Mesendoderm (in vitro differentiated cells): ENCODE measurements at regions not wholly inside any gene's neighbourhood (a gene's known extent, or its start where the extent isn't known, plus 50 kb on each side); places are given as distances from the start of the nearest gene placed in this dataset.

ENCODE experiments used
- DNase-seq: peaks from one replicate; pipeline ENCODE4 v3.0.0; 2013
- H2AK5ac ChIP-seq: 2 replicates; pipeline ENCODE4 v1.6.1; 2013; ENCODE audit warnings: low read length, inconsistent platforms
- H2BK120ac ChIP-seq: 2 replicates; pipeline ENCODE4 v1.6.1; 2013; ENCODE audit warnings: low read depth, mild to moderate bottlenecking, low read length, moderate library complexity, mixed read lengths
- H2BK15ac ChIP-seq: replicated peaks from 2 replicates; pipeline ENCODE4 v1.6.1; 2013; ENCODE audit warnings: low read depth, mild to moderate bottlenecking, moderate library complexity
- H2BK5ac ChIP-seq: 2 replicates; pipeline ENCODE4 v1.6.1; 2013; ENCODE audit warnings: low read length, inconsistent platforms
- H3K18ac ChIP-seq: 2 replicates; pipeline ENCODE4 v1.6.1; 2013; ENCODE audit warnings: mild to moderate bottlenecking, low read length, mixed read lengths
- H3K23ac ChIP-seq: one replicate; pipeline ENCODE4 v1.6.1; 2013; ENCODE audit warnings: low read length
- H3K27ac ChIP-seq: 2 replicates; pipeline ENCODE4 v1.5.1; 2013; ENCODE audit warnings: low read depth, mild to moderate bottlenecking, inconsistent platforms, low read length, moderate library complexity
- H3K27me3 ChIP-seq: 2 replicates; pipeline ENCODE4 v1.6.1; 2013; ENCODE audit warnings: low read length, control low read depth, mild to moderate bottlenecking, inconsistent platforms; ENCODE audit not compliant: insufficient read depth, poor library complexity
- H3K36me3 ChIP-seq: 2 replicates; pipeline ENCODE4 v1.6.1; 2013; ENCODE audit warnings: low read length, inconsistent platforms; ENCODE audit not compliant: control insufficient read depth, insufficient read depth
- H3K4ac ChIP-seq: one replicate; pipeline ENCODE4 v1.6.1; 2013; ENCODE audit warnings: low read depth, mild to moderate bottlenecking, low read length, moderate library complexity
- H3K4me1 ChIP-seq: 2 replicates; pipeline ENCODE4 v1.6.1; 2013; ENCODE audit warnings: low read depth, low read length, inconsistent platforms; ENCODE audit not compliant: control insufficient read depth
- H3K4me2 ChIP-seq: 2 replicates; pipeline ENCODE4 v1.6.1; 2013; ENCODE audit warnings: low read length
- H3K4me3 ChIP-seq: 2 replicates; pipeline ENCODE4 v1.5.1; 2013; ENCODE audit warnings: mild to moderate bottlenecking, low read length
- H3K56ac ChIP-seq: one replicate; pipeline ENCODE4 v1.6.1; 2013; ENCODE audit warnings: low read length
- H3K79me1 ChIP-seq: 2 replicates; pipeline ENCODE4 v1.6.1; 2013; ENCODE audit warnings: low read length, inconsistent platforms
- H3K79me2 ChIP-seq: 2 replicates; pipeline ENCODE4 v1.6.1; 2013; ENCODE audit warnings: mild to moderate bottlenecking, low read length; ENCODE audit not compliant: control insufficient read depth, insufficient read depth
- H3K9ac ChIP-seq: 2 replicates; pipeline ENCODE4 v1.6.1; 2013; ENCODE audit warnings: low read length, inconsistent platforms
- H4K5ac ChIP-seq: one replicate; pipeline ENCODE4 v1.6.1; 2013; ENCODE audit warnings: low read length
- H4K8ac ChIP-seq: one replicate; pipeline ENCODE4 v1.6.1; 2013; ENCODE audit warnings: low read depth, mild to moderate bottlenecking, control low read depth, low read length, moderate library complexity
- WGBS: extraction: QIAGEN DNeasy Blood & Tissue Kit; methylation state at CpG from one replicate; pipeline ENCODE4 v1.1.7; 2013; ENCODE audit warnings: low lambda C conversion rate, missing lambda C conversion rate; ENCODE audit not compliant: insufficient coverage; ENCODE audit errors: extremely low coverage; 5-methylcytosine and 5-hydroxymethylcytosine counted together

GRCh38 chr1:90558754-90559378 is 158.2 kb downstream of the BARHL2 start:
- Histone ChIP-seq H3K36me3 (no peaks in the 10 kb centered on the region), H3K23ac (no peak overlapping the region), H3K4me1 (peaks cover 5% of the 10 kb centered on the region), H2AK5ac (no peak overlapping the region), H4K8ac (no peak overlapping the region), H3K4ac (no peak overlapping the region), H3K27ac (no peak overlapping the region), H2BK120ac (no peak overlapping the region), H3K4me2 (no peak overlapping the region), H3K27me3 (no peaks in the 10 kb centered on the region), H3K4me3 (no peak overlapping the region), H3K79me1 (no peaks in the 10 kb centered on the region), H2BK5ac (no peak overlapping the region), H3K9ac (no peak overlapping the region), H4K5ac (no peak overlapping the region), H2BK15ac (no peak overlapping the region), H3K79me2 (no peaks in the 10 kb centered on the region), H3K56ac (no peak overlapping the region), H3K18ac (no peak overlapping the region)
- WGBS: no CpG with 5 or more reads among the region's 6 CpGs
- DNase-seq: no peak

GRCh38 chr1:90558126-90558525 is 159.0 kb downstream of the BARHL2 start:
- Histone ChIP-seq H4K5ac (no peak overlapping the region), H2BK5ac (no peak overlapping the region), H3K36me3 (no peaks in the 10 kb centered on the region), H3K79me2 (no peaks in the 10 kb centered on the region), H3K4me1 (peaks cover 5% of the 10 kb centered on the region), H3K79me1 (no peaks in the 10 kb centered on the region), H3K23ac (no peak overlapping the region), H3K18ac (no peak overlapping the region), H3K4me3 (no peak overlapping the region), H3K27me3 (no peaks in the 10 kb centered on the region), H4K8ac (no peak overlapping the region), H3K27ac (no peak overlapping the region), H3K4me2 (no peak overlapping the region), H3K9ac (no peak overlapping the region), H2BK120ac (no peak overlapping the region), H3K4ac (no peak overlapping the region), H2BK15ac (no peak overlapping the region), H2AK5ac (no peak overlapping the region), H3K56ac (no peak overlapping the region)
- peak; percentile 88 for DNase-seq
- no CpG with 5 or more reads among the region's 1 CpG for WGBS

- no peak overlapping the region for H3K56ac ChIP-seq
- no peak overlapping the region for H3K18ac ChIP-seq
- WGBS: 100% methylated on average over 3 of the region's 4 CpGs
- H2BK5ac ChIP-seq: no peak overlapping the region
- no peak for DNase-seq
- H3K79me1 ChIP-seq: no peaks in the 10 kb centered on the region
- no peaks in the 10 kb centered on the region for H3K79me2 ChIP-seq
- peaks cover 5% of the 10 kb centered on the region for H3K4me1 ChIP-seq
- H3K23ac ChIP-seq: no peak overlapping the region
- H2BK120ac ChIP-seq: no peak overlapping the region
- no peak overlapping the region for H4K5ac ChIP-seq
- H2BK15ac ChIP-seq: no peak overlapping the region
- no peak overlapping the region for H3K4ac ChIP-seq
- no peaks in the 10 kb centered on the region for H3K36me3 ChIP-seq
- H3K27me3 ChIP-seq: no peaks in the 10 kb centered on the region
- no peak overlapping the region for H3K4me3 ChIP-seq
- H3K4me2 ChIP-seq: no peak overlapping the region
- H2AK5ac ChIP-seq: no peak overlapping the region
- H3K27ac ChIP-seq: no peak overlapping the region
- H4K8ac ChIP-seq: no peak overlapping the region
- no peak overlapping the region for H3K9ac ChIP-seq
These were observed 159.4 kb downstream of the BARHL2 start for GRCh38 chr1:90557706-90558105.

DNA sequence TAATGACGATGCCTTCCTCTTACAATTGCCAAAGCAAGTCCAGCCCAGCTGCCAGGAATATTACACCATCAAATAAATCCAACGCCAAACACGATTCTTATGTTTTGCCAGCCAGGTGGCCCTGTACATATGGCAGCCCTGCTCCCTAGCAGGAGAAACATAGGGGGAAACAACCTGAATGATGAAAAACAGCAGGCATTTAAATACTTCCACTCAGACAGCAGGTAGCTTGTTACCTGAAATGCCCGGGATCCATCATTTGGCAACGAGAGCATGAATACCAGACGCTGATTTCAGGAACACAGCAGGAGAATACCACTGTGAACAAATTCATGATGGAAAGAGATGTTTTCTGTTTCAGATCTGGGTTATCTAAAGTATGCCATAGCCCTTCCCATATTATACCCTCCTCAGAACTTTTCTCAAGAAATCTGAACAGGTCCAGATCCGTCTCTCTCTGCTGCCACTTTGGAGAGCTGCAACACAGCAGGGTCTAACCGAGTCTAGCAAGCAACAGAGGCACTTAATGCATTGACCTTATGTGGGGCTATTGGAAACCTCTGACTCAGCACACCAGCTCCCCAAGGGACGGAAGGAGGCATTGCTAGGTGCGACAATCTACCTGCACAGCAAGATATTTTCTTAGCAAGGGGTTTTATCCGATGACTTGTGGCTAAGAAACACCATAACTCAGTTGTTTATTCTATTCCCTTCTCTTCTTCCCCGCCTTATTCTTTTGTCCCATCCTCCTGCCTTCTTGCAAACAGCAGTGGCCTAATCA is 166.3 kb downstream of the BARHL2 start:
- no peaks in the 10 kb centered on the region for H3K27me3 ChIP-seq
- H3K4ac ChIP-seq: no peak overlapping the region
- no peaks in the 10 kb centered on the region for H3K79me1 ChIP-seq
- H4K5ac ChIP-seq: no peak overlapping the region
- no peak overlapping the region for H2BK120ac ChIP-seq
- no peaks in the 10 kb centered on the region for H3K79me2 ChIP-seq
- no peak overlapping the region for H3K27ac ChIP-seq
- H3K18ac ChIP-seq: no peak overlapping the region
- H3K23ac ChIP-seq: no peak overlapping the region
- H2BK5ac ChIP-seq: no peak overlapping the region
- H3K4me2 ChIP-seq: no peak overlapping the region
- H3K4me3 ChIP-seq: no peak overlapping the region
- H2BK15ac ChIP-seq: no peak overlapping the region
- no peak overlapping the region for H2AK5ac ChIP-seq
- H4K8ac ChIP-seq: no peak overlapping the region
- H3K36me3 ChIP-seq: no peaks in the 10 kb centered on the region
- H3K9ac ChIP-seq: no peak overlapping the region
- WGBS: no CpG with 5 or more reads among the region's 12 CpGs
- no peaks in the 10 kb centered on the region for H3K4me1 ChIP-seq
- no peak overlapping the region for H3K56ac ChIP-seq
- peak; percentile 74 for DNase-seq

DNA sequence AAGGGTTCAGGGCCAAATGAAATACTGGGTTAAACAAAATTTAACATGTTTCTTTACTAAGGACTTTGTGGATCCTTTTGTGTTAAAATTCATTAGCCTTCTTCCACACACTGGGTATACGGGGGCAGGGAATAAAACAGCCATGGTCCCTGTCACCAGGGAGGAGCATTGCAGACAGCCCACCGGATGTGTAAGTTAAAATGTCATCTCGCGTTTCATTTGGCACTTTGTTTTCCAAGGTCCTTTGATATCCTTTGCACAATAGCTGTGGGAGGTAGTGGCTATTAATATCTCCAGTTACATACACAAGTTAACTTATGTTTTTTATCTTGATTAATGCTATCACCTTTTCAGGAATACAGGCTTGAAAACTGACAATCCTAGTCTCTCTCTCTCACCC is 172.7 kb downstream of the BARHL2 start:
- DNase-seq: no peak
- Histone ChIP-seq H4K8ac (no peak overlapping the region), H3K23ac (no peak overlapping the region), H2BK120ac (no peak overlapping the region), H3K4me2 (no peak overlapping the region), H3K27me3 (no peaks in the 10 kb centered on the region), H3K79me2 (no peaks in the 10 kb centered on the region), H3K18ac (no peak overlapping the region), H3K4me1 (no peaks in the 10 kb centered on the region), H3K56ac (no peak overlapping the region), H3K36me3 (no peaks in the 10 kb centered on the region), H3K27ac (no peak overlapping the region), H2BK15ac (no peak overlapping the region), H3K4me3 (no peak overlapping the region), H3K9ac (no peak overlapping the region), H2BK5ac (no peak overlapping the region), H4K5ac (no peak overlapping the region), H3K4ac (no peak overlapping the region), H3K79me1 (no peaks in the 10 kb centered on the region), H2AK5ac (no peak overlapping the region)
- WGBS: no CpG with 5 or more reads among the region's 4 CpGs
